Adipocyte (in vitro differentiated cells): ENCODE measurements at regions not wholly inside any gene's neighbourhood (a gene's known extent, or its start where the extent isn't known, plus 50 kb on each side); places are given as distances from the start of the nearest gene placed in this dataset.

Experiments
- DNase-seq: peaks from one replicate; pipeline ENCODE4 v3.0.0-alpha.2; 2015; ENCODE audit warnings: low read depth
- H3K27me3 ChIP-seq: replicated peaks from 2 replicates; pipeline ENCODE4 v1.7.0; 2013; ENCODE audit warnings: mild to moderate bottlenecking, low read length, moderate library complexity; ENCODE audit not compliant: control insufficient read depth, insufficient read depth
- H3K36me3 ChIP-seq: 2 replicates; pipeline ENCODE4 v1.7.0; 2013; ENCODE audit warnings: low read length, mild to moderate bottlenecking, moderate library complexity; ENCODE audit not compliant: control insufficient read depth, insufficient read depth, severe bottlenecking
- H3K4me1 ChIP-seq: 2 replicates; pipeline ENCODE4 v1.7.0; 2013; ENCODE audit warnings: mild to moderate bottlenecking, low read length, moderate library complexity; ENCODE audit not compliant: control insufficient read depth, insufficient read depth
- H3K4me3 ChIP-seq: 2 replicates; pipeline ENCODE4 v1.7.0; 2013; ENCODE audit warnings: mild to moderate bottlenecking, low read length, moderate library complexity
- H3K9ac ChIP-seq: 2 replicates; pipeline ENCODE4 v1.7.0; 2013; ENCODE audit warnings: mild to moderate bottlenecking, low read length, moderate library complexity
- H3K9me3 ChIP-seq: 2 replicates; pipeline ENCODE4 v1.7.0; 2013; ENCODE audit warnings: mild to moderate bottlenecking, low read length, moderate library complexity; ENCODE audit not compliant: control insufficient read depth

- Histone ChIP-seq H3K9ac (no peak overlapping the region), H3K36me3 (no peaks in the 10 kb centered on the region), H3K4me1 (no peaks in the 10 kb centered on the region), H3K4me3 (no peak overlapping the region), H3K9me3 (peaks cover 33% of the 10 kb centered on the region), H3K27me3 (no peaks in the 10 kb centered on the region)
- no peak for DNase-seq
Measured at GRCh38 chr18:44370861-44371260, 309.8 kb upstream of the SETBP1 start.

GRCh38 chr18:44374966-44375365 is 305.7 kb upstream of the SETBP1 start:
- Histone ChIP-seq H3K9ac (no peak overlapping the region), H3K4me3 (no peak overlapping the region), H3K4me1 (no peaks in the 10 kb centered on the region), H3K27me3 (no peaks in the 10 kb centered on the region), H3K9me3 (peaks cover 26% of the 10 kb centered on the region), H3K36me3 (no peaks in the 10 kb centered on the region)
- DNase-seq, result no peak

GRCh38 chr18:44386401-44386800 is 294.3 kb upstream of the SETBP1 start:
- H3K4me1 ChIP-seq, result peaks cover 21% of the 10 kb centered on the region
- no peaks in the 10 kb centered on the region for H3K9me3 ChIP-seq
- H3K9ac ChIP-seq, result no peak overlapping the region
- DNase-seq, result no peak
- no peaks in the 10 kb centered on the region for H3K36me3 ChIP-seq
- H3K4me3 ChIP-seq, result no peak overlapping the region
- H3K27me3 ChIP-seq, result no peaks in the 10 kb centered on the region

GRCh38 chr18:44388329-44388728 is 292.4 kb upstream of the SETBP1 start:
- Histone ChIP-seq H3K9me3 (no peaks in the 10 kb centered on the region), H3K4me1 (peaks cover 21% of the 10 kb centered on the region), H3K4me3 (no peak overlapping the region), H3K36me3 (no peaks in the 10 kb centered on the region), H3K9ac (no peak overlapping the region), H3K27me3 (no peaks in the 10 kb centered on the region)
- peak; percentile 24 for DNase-seq

- Histone ChIP-seq H3K9me3 (no peaks in the 10 kb centered on the region), H3K4me1 (peaks cover 7% of the 10 kb centered on the region), H3K36me3 (no peaks in the 10 kb centered on the region), H3K4me3 (no peak overlapping the region), H3K27me3 (no peaks in the 10 kb centered on the region), H3K9ac (no peak overlapping the region)
- DNase-seq, result no peak
Measured at GRCh38 chr18:44392933-44393332, 287.8 kb upstream of the SETBP1 start.

GRCh38 chr18:44393406-44393805 is 287.3 kb upstream of the SETBP1 start:
- Histone ChIP-seq H3K27me3 (no peaks in the 10 kb centered on the region), H3K9me3 (no peaks in the 10 kb centered on the region), H3K9ac (no peak overlapping the region), H3K36me3 (no peaks in the 10 kb centered on the region), H3K4me1 (peaks cover 4% of the 10 kb centered on the region), H3K4me3 (no peak overlapping the region)
- DNase-seq, result no peak

GRCh38 chr18:44396550-44396949 is 284.1 kb upstream of the SETBP1 start:
- no peaks in the 10 kb centered on the region for H3K4me1 ChIP-seq
- no peak overlapping the region for H3K9ac ChIP-seq
- DNase-seq, result no peak
- H3K27me3 ChIP-seq, result no peaks in the 10 kb centered on the region
- no peaks in the 10 kb centered on the region for H3K9me3 ChIP-seq
- H3K36me3 ChIP-seq, result no peaks in the 10 kb centered on the region
- H3K4me3 ChIP-seq, result no peak overlapping the region

- no peaks in the 10 kb centered on the region for H3K27me3 ChIP-seq
- peaks cover 12% of the 10 kb centered on the region for H3K9me3 ChIP-seq
- no peak overlapping the region for H3K9ac ChIP-seq
- H3K4me1 ChIP-seq, result peaks cover 4% of the 10 kb centered on the region
- H3K4me3 ChIP-seq, result no peak overlapping the region
- no peaks in the 10 kb centered on the region for H3K36me3 ChIP-seq
- DNase-seq, result no peak
Measured at GRCh38 chr18:44409071-44409470, 271.6 kb upstream of the SETBP1 start.

- Histone ChIP-seq H3K4me3 (no peak overlapping the region), H3K27me3 (no peaks in the 10 kb centered on the region), H3K9ac (no peak overlapping the region), H3K36me3 (no peaks in the 10 kb centered on the region), H3K4me1 (peaks cover 4% of the 10 kb centered on the region), H3K9me3 (peaks cover 12% of the 10 kb centered on the region)
- DNase-seq, result no peak
Measured at GRCh38 chr18:44409515-44409914, 271.2 kb upstream of the SETBP1 start.

- Histone ChIP-seq H3K9ac (no peak overlapping the region), H3K4me1 (peaks cover 4% of the 10 kb centered on the region), H3K4me3 (no peak overlapping the region), H3K36me3 (no peaks in the 10 kb centered on the region), H3K9me3 (peaks cover 11% of the 10 kb centered on the region), H3K27me3 (no peaks in the 10 kb centered on the region)
- no peak for DNase-seq
Measured at GRCh38 chr18:44410740-44411139, 269.9 kb upstream of the SETBP1 start.

GRCh38 chr18:44411262-44411905 is 269.3 kb upstream of the SETBP1 start:
- Histone ChIP-seq H3K4me3 (no peak overlapping the region), H3K27me3 (no peaks in the 10 kb centered on the region), H3K4me1 (peaks cover 4% of the 10 kb centered on the region), H3K36me3 (no peaks in the 10 kb centered on the region), H3K9me3 (peaks cover 10% of the 10 kb centered on the region), H3K9ac (no peak overlapping the region)
- DNase-seq, result peak; percentile 50

GRCh38 chr18:44411976-44412375 is 268.7 kb upstream of the SETBP1 start:
- Histone ChIP-seq H3K9me3 (peaks cover 5% of the 10 kb centered on the region), H3K4me3 (no peak overlapping the region), H3K9ac (no peak overlapping the region), H3K27me3 (no peaks in the 10 kb centered on the region), H3K36me3 (no peaks in the 10 kb centered on the region), H3K4me1 (peaks cover 4% of the 10 kb centered on the region)
- DNase-seq, result peak; percentile 15
